Heart left ventricle (tissue), 16 donors: ENCODE measurements at regions not wholly inside any gene's neighbourhood (a gene's known extent, or its start where the extent isn't known, plus 50 kb on each side); places are given as distances from the start of the nearest gene placed in this dataset.

Experiments used
- ATAC-seq, 4 donors: fragments of 200-7000 bp; cut with Tn5 transposase; one replicate each; pipeline ENCODE4 v1.9.1; 2020 to 2022; ENCODE audit warnings: moderate library complexity in 4 of 4, mild to moderate bottlenecking in 3 of 4, moderate number of reproducible peaks in 1 of 4
- DNase-seq, 5 donors: peaks; one replicate each; pipeline ENCODE4 v3.0.0-alpha.2; 2020
- H3K27ac ChIP-seq, 12 donors: fragments of 200-600 bp; sonication (generic) in 4 of 12; one replicate each; pipeline versions ENCODE4 v1.5.0 to v1.8.0; 2016 to 2022; ENCODE audit warnings: mild to moderate bottlenecking in 2 of 12
- H3K27me3 ChIP-seq, 9 donors: fragments of 200-600 bp; sonication (generic) in 2 of 9; one replicate each; pipeline versions ENCODE4 v1.5.1 to v1.8.0; 2016 to 2022; ENCODE audit warnings: mild to moderate bottlenecking in 3 of 9
- H3K36me3 ChIP-seq, 9 donors: fragments of 200-600 bp; sonication (generic) in 2 of 9; one replicate each; pipeline versions ENCODE4 v1.5.0 to v1.8.0; 2018 to 2022; ENCODE audit warnings: mild to moderate bottlenecking in 2 of 9
- H3K4me1 ChIP-seq, 12 donors: fragments of 200-600 bp; sonication (generic) in 4 of 12; one replicate each; pipeline versions ENCODE4 v1.5.0 to v1.8.0; 2016 to 2022; ENCODE audit warnings: mild to moderate bottlenecking in 3 of 12
- H3K4me3 ChIP-seq, 12 donors: fragments of 200-600 bp; sonication (generic) in 4 of 12; one replicate each; pipeline versions ENCODE4 v1.5.0 to v1.8.0; 2017 to 2022; ENCODE audit warnings: mild to moderate bottlenecking in 9 of 12, moderate library complexity in 4 of 12
- H3K9me3 ChIP-seq, 12 donors: fragments of 200-600 bp; sonication (generic) in 4 of 12; one replicate each; pipeline versions ENCODE4 v1.5.0 to v1.8.0; 2016 to 2022; ENCODE audit warnings: mild to moderate bottlenecking in 1 of 12
- POLR2A ChIP-seq, 2 donors: fragments of 450-650 bp; IDR thresholded peaks; one replicate each; pipeline ENCODE4 v1.6.1; 2017; ENCODE audit warnings: antibody characterized with exemption in 2 of 2, mild to moderate bottlenecking in 2 of 2, moderate library complexity in 2 of 2
- WGBS, 4 donors: extraction: QIAGEN DNeasy Blood & Tissue Kit in 2 of 4; methylation state at CpG; one replicate each; pipeline versions ENCODE4 v1.1.5 to v1.1.7; 2013 to 2018; 5-methylcytosine and 5-hydroxymethylcytosine counted together
- intact Hi-C, 10 donors: fragments of 100-400 bp; cut with DNase I; formaldehyde crosslinking; loops; one replicate each; pipeline versions ENCODE4 v1.11.1 to v1.14.2; 2022
- TF ChIP-seq, protein P1 (sequence below), 12 donors: fragments of 200-600 bp; sonication (generic) in 4 of 12; IDR thresholded peaks; one replicate each; pipeline versions ENCODE4 v1.5.0 to v1.8.0; 2018 to 2022; ENCODE audit warnings: antibody characterized with exemption in 12 of 12, mild to moderate bottlenecking in 5 of 12
- donor health status: ischemic (EF 13 %, LVEDD 7.1; RV severe dilation, severe dysfunction).
- donor health status: healthy with polysubstance abuse.
- donor health status: DM: no; HTN: yes; CAD: no.
- donor health status: DM: no; HTN: no; CAD: no.
- donor health status: ischemic (EF 25% LVEDD 6.9; RV normal size, moderate dysfunction).
- donor health status: ischemic (EF 25% LVEDD 5.7; RV mildly dilated, moderate dysfunction).
- donor health status: healthy.
- donor health status: DM: yes; HTN: yes; CAD: no.
- donor health status: ischemic (EF 35%, LVEDD 5.7; RV mildly dilated, moderate dysfunction).
- donor health status: nonischemic (EF 11% LVEDD 7.7; RV severe dilation, severe dysfunction).
- donor health status: DM: yes; HTN: yes; CAD: no.
- donor health status: PGD.
- donor health status: ischemic (EF 29% LVEDD 5.4; RV normal size, mild dysfunction).
- donor health status: nonischemic (EF 23%, LVEDD 6.1; RV moderate dilation, normal function).

- Histone ChIP-seq H3K4me1 (peaks cover 0 to 23% (median 8%) of the 10 kb centered on the region in 12 donors), H3K27me3 (peaks cover 0 to 25% (median 5%) of the 10 kb centered on the region in 9 donors), H3K4me3 (peak overlapping the region in 4 of 12 donors; percentile 6 to 37 (median 31)), H3K27ac (peak overlapping the region in 5 of 12 donors; percentile 15 to 80 (median 50)), H3K36me3 (no peaks in the 10 kb centered on the region), H3K9me3 (no peaks in the 10 kb centered on the region)
- WGBS, 4 donors = 56 to 65% (median 57%) methylated on average over 29 of the region's 29 CpGs
- intact Hi-C loops = no loop called here
- ATAC-seq (peak; percentile 76 to 93 (median 85)), DNase-seq (peak in 4 of 5 donors; percentile 40 to 66 (median 50))
- TF ChIP-seq, protein P1, sequence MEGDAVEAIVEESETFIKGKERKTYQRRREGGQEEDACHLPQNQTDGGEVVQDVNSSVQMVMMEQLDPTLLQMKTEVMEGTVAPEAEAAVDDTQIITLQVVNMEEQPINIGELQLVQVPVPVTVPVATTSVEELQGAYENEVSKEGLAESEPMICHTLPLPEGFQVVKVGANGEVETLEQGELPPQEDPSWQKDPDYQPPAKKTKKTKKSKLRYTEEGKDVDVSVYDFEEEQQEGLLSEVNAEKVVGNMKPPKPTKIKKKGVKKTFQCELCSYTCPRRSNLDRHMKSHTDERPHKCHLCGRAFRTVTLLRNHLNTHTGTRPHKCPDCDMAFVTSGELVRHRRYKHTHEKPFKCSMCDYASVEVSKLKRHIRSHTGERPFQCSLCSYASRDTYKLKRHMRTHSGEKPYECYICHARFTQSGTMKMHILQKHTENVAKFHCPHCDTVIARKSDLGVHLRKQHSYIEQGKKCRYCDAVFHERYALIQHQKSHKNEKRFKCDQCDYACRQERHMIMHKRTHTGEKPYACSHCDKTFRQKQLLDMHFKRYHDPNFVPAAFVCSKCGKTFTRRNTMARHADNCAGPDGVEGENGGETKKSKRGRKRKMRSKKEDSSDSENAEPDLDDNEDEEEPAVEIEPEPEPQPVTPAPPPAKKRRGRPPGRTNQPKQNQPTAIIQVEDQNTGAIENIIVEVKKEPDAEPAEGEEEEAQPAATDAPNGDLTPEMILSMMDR (IDR thresholded peaks at IDR 0.05) = peak in 1 of 12 donors; percentile 9
- TF ChIP-seq POLR2A (IDR thresholded peaks at IDR 0.05) = no peak
Measured at GRCh38 chr9:95772320-95773052, 103.0 kb upstream of the ERCC6L2 start.

GRCh38 chr9:95771556-95772246 is 103.8 kb upstream of the ERCC6L2 start:
- Histone ChIP-seq H3K9me3 (no peaks in the 10 kb centered on the region), H3K4me3 (peak overlapping the region in 2 of 12 donors; percentile 17 to 19), H3K27ac (peak overlapping the region in 4 of 12 donors; percentile 30 to 80 (median 50)), H3K36me3 (no peaks in the 10 kb centered on the region), H3K4me1 (peaks cover 0 to 23% (median 6%) of the 10 kb centered on the region in 12 donors), H3K27me3 (peaks cover 0 to 25% (median 5%) of the 10 kb centered on the region in 9 donors)
- intact Hi-C loops = no loop called here
- WGBS, 4 donors = 19 to 37% (median 23%) methylated on average over 20 of the region's 20 CpGs
- TF ChIP-seq POLR2A (IDR thresholded peaks at IDR 0.05) = no peak
- TF ChIP-seq, protein P1 (IDR thresholded peaks at IDR 0.05) = no peak
- no peak for DNase-seq
- peak in 3 of 4 donors; percentile 6 to 51 (median 45) for ATAC-seq

GRCh38 chr9:95770653-95771131 is 104.8 kb upstream of the ERCC6L2 start:
- Histone ChIP-seq H3K4me1 (peaks cover 0 to 23% (median 6%) of the 10 kb centered on the region in 12 donors), H3K4me3 (no peak overlapping the region), H3K36me3 (no peaks in the 10 kb centered on the region), H3K27me3 (peaks cover 0 to 25% (median 5%) of the 10 kb centered on the region in 9 donors), H3K9me3 (no peaks in the 10 kb centered on the region), H3K27ac (peak overlapping the region in 1 of 12 donors; percentile 80)
- no peak for TF ChIP-seq POLR2A (IDR thresholded peaks at IDR 0.05)
- TF ChIP-seq, protein P1 (IDR thresholded peaks at IDR 0.05) = no peak
- DNase-seq = no peak
- WGBS, 4 donors = 38 to 52% (median 49%) methylated on average over 7 of the region's 7 CpGs
- intact Hi-C loops = no loop called here
- ATAC-seq = no peak

GRCh38 chr9:95769909-95770433 is 105.5 kb upstream of the ERCC6L2 start:
- 83 to 86% (median 85%) methylated on average over 6 of the region's 6 CpGs for WGBS, 4 donors
- no peaks in the 10 kb centered on the region for H3K9me3 ChIP-seq
- no peak for ATAC-seq
- H3K27ac ChIP-seq = no peak overlapping the region
- no peak overlapping the region for H3K4me3 ChIP-seq
- no peak for DNase-seq
- peaks cover 0 to 23% (median 6%) of the 10 kb centered on the region in 12 donors for H3K4me1 ChIP-seq
- intact Hi-C loops = no loop called here
- peaks cover 0 to 25% (median 5%) of the 10 kb centered on the region in 9 donors for H3K27me3 ChIP-seq
- no peaks in the 10 kb centered on the region for H3K36me3 ChIP-seq
- TF ChIP-seq, protein P1 (IDR thresholded peaks at IDR 0.05) = no peak
- no peak for TF ChIP-seq POLR2A (IDR thresholded peaks at IDR 0.05)
